K562 (cell line): ENCODE measurements at regions not wholly inside any gene's neighbourhood (a gene's known extent, or its start where the extent isn't known, plus 50 kb on each side); places are given as distances from the start of the nearest gene placed in this dataset.

Experiments used
- CTCF ChIP-seq, 3 experiments: IDR thresholded peaks in 2 of 3; conservative IDR thresholded peaks in 1 of 3; 2 replicates each; pipeline ENCODE4 v1.5.1; 2011 to 2012; ENCODE audit warnings: low read length in 3 of 3, mild to moderate bottlenecking in 3 of 3, control low read depth in 2 of 3, improper control_type of control experiment in 1 of 3, inconsistent platforms in 1 of 3, low read depth in 1 of 3, mixed read lengths in 1 of 3, moderate library complexity in 1 of 3; ENCODE audit not compliant: insufficient read depth in 2 of 3
- ELF4 ChIP-seq: fragments of 450-650 bp; formaldehyde crosslinking; IDR thresholded peaks from 2 replicates; pipeline ENCODE4 v1.4.0; 2022; ENCODE audit warnings: missing genetic modification characterization
- EZH2 ChIP-seq: IDR thresholded peaks from 2 replicates; pipeline ENCODE4 v1.6.1; 2012; ENCODE audit warnings: low read depth, mild to moderate bottlenecking, inconsistent platforms, low read length, borderline replicate concordance
- JUNB ChIP-seq: fragments of 450-650 bp; formaldehyde crosslinking; conservative IDR thresholded peaks from 2 replicates; pipeline ENCODE4 v1.4.0; 2020; ENCODE audit warnings: mild to moderate bottlenecking
- POLR2AphosphoS5 ChIP-seq: IDR thresholded peaks from 2 replicates; pipeline ENCODE4 v1.6.1; 2011; ENCODE audit warnings: mild to moderate bottlenecking, low read depth, low read length, moderate library complexity; ENCODE audit not compliant: control insufficient read depth, insufficient read depth
- ZNF124 ChIP-seq: sonication (generic); formaldehyde crosslinking; IDR thresholded peaks from 2 replicates; pipeline ENCODE4 v1.8.1; 2022; ENCODE audit warnings: missing genetic modification reagents
- ZNF75A ChIP-seq: fragments of 450-650 bp; formaldehyde crosslinking; IDR thresholded peaks from 2 replicates; pipeline ENCODE4 v1.4.0; 2020; ENCODE audit warnings: mild to moderate bottlenecking
- ZZZ3 ChIP-seq: fragments of 450-650 bp; IDR thresholded peaks from 2 replicates; pipeline ENCODE4 v1.6.1; 2016; ENCODE audit warnings: antibody characterized with exemption, mild to moderate bottlenecking, moderate library complexity

- TF ChIP-seq EZH2, result no peak
- TF ChIP-seq ELF4, result no peak
- no peak for TF ChIP-seq CTCF (IDR thresholded peaks at IDR 0.05 in 2 of 3, conservative IDR thresholded peaks at IDR 0.05 in 1 of 3; ENCODE audit: insufficient read depth in 2 of 3, low read depth in 1 of 3, low read length in 3 of 3)
- no peak for TF ChIP-seq ZZZ3
- TF ChIP-seq POLR2AphosphoS5, result no peak
- TF ChIP-seq ZNF75A, result no peak
- no peak for TF ChIP-seq JUNB
- no peak for TF ChIP-seq ZNF124 (CRISPR knock-in tag)
Observed at GRCh38 chr19:32168111-32168510, 177.3 kb upstream of the ZNF507 start.
